Activated CD8-positive, alpha-beta memory T cell treated with anti-CD3 and anti-CD28 coated beads for 48 hours (primary cell): ENCODE measurements at regions not wholly inside any gene's neighbourhood (a gene's known extent, or its start where the extent isn't known, plus 50 kb on each side); places are given as distances from the start of the nearest gene placed in this dataset.

Experiments
- DNase-seq, 3 experiments: peaks; one replicate each; pipeline ENCODE4 v3.0.0-alpha.2; 2020; ENCODE audit warnings: low read depth in 2 of 3, low spot score in 2 of 3

DNA sequence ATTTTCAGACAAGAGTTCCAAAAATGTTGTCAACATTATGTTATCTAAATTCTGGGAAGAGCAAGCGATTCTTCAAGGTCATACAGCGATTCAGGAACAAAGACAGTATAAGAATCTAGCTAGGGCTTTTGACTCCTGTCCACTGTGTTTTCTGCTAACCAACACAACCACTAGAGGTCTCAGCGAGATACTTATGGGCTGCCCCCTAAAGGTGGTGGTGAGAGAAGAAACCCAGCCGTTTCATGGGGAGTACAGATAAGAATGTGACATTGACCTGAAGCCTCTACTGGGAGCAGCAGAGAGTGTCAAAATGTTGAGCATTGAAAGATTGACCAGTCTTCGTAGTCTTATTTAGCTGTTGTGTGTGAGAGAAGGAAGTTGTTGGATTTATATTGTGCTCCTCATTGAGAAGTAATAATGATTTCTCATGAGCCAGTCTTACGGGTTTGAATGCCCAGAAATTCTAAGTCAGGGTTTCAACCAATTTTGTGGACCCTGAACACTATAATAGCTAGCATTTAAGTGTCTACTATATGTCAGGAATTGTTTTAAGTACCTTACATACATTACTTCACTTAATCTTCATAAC is 168.3 kb downstream of the SPRY1 start:
- DNase-seq, result peak in 2 of 3 experiments; percentile 0 to 4

GRCh38 chr4:123568936-123569335 is 172.3 kb downstream of the SPRY1 start:
- no peak for DNase-seq

DNA sequence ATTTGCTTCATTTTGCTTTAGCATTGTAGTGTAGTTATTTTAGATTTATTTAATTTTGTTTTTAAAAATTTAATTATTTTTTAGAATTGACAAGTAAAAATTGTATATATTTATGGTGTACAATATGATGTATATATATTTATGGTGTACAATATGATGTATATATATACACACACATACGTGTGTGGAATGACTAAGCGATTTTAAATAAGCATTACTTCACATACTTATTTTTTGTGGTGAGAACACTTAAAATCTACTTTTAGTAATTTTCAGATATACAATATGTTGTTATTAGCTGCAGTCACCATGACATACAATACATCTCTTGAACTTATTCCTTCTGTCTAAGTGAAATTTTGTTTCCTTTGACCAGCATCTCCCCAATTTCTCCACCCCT is 172.9 kb downstream of the SPRY1 start:
- no peak for DNase-seq

GRCh38 chr4:123573866-123574508 is 177.4 kb downstream of the SPRY1 start:
- DNase-seq, result no peak

DNA sequence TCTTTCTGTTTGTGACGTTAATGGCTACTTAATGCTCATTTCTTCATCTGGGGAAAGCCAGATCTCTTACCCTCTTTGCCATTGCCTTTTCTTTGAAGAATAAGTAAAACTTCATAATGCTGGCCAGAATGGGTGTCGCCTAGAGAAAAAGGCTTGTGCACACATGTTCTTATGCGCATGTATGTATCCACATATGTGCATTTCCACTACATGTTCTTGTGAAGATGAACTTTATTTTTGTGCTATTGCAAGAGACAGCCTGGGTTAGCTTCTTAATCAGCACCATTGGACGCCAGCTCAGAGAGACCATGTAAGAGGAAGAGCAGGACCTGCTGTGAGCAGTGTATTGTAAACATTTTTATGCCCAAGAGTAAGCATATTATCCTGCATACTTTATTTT is 178.7 kb downstream of the SPRY1 start:
- DNase-seq, result no peak

DNA sequence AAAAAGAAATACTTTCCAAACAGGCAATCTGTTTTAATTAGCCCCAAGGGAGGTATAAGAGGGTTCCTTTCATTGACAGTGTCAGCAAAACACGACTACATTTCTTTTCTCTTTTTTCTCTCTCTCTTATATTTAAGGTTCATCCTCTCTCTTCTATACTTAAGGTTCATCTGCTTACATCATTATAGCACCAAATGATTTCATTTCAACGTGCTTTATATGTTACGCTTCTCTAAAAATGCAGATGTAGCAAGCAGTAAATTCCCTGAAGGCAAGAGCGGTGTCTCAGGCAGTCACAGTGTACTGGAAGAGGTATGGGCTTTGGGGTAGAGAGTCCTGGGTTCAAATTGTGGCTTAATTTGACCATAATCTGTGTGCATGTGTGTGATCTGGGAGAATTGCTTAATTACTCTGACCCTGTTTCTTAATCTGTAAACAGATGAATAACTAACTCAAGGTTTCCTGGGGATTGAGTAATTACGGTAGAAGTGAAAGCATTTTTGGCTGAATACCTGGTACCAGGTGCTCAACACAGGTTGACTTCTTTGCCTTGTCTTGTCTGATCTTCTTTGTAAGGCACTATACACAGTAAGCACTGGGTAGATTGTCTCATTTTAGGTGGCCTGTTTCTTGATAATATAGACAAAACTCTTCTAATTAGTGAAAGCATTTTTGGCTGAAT is 180.8 kb downstream of the SPRY1 start:
- no peak for DNase-seq

- DNase-seq, result no peak
These were observed 181.9 kb downstream of the SPRY1 start for GRCh38 chr4:123578276-123579029.

DNA sequence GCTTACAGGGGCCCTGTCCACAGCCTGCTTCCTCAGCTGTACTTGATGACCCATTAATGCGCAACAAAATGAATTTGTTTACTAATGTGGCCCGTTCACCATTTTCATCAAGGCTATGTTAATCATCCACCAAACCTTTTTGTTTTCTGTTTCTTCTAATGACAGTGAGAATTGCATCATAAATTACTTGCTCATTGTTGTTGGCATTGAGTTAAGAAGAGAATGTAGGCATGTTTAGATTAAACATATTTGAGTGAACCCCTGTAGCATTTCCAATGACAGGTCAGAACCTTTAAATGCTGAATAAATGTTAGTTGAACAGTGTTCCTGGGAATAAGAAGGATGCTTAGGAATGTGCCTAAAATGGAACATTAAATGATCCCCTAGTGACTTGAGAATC is 183.4 kb downstream of the SPRY1 start:
- DNase-seq, result no peak

DNA sequence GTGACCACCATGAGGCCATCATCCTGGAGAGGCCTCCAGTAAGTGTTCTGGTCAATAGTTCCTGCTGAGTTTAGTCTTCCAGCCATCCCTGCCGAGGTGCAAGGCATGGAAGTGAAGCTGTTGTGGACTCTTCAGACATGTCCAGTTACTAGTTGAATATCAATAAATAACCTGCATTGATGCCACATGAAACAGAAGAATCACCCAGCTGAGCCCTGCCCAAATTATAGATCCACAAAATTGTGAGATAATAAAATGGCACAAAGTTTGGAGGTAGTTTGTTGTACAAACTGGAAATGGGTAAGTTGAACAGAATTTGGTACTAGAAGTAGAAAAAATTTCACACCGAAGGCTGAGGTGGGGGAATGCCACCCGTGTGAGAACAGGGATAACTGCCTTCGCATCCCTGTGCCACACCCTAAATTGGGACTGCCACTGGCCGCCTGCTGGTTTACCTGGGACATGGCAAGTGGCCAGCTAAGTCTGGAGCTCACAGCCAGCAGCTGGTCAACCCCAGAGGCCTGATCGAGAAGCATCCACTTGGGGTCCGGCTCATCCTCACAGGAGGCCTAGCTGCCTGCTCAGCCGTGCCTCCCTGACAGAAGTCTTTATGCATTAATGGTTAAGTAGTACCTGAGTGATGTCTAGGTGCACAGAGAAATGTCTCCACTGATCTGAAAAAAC is 184.5 kb downstream of the SPRY1 start:
- DNase-seq, result no peak

DNA sequence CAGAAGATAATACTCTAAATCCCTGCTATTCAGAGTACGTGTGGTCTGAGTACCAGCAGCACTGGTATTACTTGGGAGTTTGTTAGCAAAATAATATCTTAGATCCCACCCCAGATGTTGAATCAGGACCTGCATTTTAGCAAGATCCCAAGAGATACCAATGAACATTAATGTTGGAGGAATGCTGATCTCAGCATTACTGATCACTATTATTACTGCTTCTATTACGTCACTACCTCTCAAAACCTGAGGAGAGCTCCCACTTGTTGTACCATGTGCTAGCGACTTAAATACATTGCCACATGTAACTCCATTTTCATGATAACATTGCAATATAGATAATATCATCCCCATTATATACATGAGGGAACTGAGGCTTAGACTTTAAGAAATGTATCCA is 185.2 kb downstream of the SPRY1 start:
- DNase-seq, result no peak

DNA sequence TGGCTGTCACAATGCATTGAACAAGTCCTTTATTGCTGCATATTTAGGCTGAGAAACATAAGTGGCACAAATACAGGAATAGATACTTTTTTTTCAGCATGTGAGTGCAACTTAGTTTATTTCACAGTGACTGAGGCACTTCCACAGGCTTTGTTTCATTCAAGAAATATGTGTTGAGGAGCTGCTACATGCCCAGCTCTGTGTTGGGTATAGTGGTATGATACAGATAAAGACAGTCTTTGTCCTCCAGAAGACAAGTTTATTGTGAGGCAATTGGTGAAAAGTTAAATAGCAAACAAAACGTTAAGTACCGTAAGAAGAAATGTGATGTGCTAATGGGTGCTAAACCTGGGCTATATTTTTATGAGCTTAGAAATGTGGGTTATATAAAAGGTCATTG is 186.4 kb downstream of the SPRY1 start:
- no peak for DNase-seq

DNA sequence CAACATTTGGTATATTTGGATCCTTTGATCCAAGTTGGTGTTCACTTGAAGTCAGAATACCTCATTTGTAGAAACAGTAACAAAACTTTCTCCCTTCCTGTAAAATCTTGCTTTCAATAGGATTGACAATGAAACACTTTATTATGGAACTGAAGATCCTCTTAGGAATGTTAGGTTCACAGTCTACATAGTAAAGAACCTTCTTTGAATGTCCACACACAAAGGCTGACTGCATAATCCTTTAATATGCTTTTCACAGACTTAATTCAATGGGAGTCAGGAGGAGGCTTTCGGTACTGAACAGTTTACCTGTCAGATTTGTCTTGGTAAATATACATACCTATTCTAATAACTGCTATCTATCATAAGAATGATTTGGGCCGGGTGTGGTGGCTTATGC is 188.5 kb downstream of the SPRY1 start:
- no peak for DNase-seq

- DNase-seq, result no peak
These were observed 191.4 kb downstream of the SPRY1 start for GRCh38 chr4:123587983-123588494.

DNA sequence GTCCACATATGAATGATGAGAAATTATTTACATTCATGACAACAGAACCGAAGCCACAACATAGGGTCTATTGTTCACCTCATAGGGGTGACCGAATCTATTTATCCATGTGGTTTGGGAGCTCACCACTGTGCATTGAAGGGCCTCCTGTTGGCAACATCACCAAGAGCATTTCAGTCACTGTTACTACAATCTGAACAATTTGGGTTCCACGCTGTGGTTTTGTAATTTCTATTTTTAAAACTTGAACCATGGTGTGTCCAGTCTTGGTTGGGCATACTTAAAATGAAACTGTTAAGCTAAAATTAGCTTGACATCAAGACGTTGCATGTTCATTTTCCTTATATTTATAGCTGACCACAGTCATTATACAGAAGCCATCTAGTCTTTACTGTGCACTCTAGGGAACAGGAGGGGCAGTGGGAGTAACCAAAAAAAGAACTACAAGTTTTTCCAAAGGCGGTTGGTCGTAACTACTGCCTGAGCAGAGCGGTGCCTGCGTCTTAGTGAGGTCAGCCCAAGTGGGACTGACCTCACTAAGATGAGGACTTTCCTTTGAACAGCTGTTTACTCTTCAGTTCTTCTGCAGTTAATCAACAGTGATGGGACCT is 192.1 kb downstream of the SPRY1 start:
- no peak for DNase-seq

DNA sequence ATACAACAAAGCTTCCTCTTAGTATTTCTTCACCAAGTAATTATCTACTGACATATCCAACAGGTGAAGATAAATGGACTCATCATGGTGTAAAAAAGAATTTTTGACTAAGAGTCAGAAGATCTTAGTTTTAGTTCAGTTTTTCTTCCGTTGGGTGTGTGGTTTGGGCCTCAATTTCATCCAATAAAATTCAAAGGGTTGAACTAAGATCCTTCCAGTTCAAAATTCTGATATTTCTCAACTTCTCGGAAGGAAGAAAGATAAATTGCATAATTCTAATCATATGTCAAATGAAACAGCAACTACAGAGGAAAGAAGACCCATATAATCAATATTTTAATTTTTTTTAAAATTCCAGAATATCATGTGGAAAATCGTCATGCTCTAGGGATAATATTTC is 192.7 kb downstream of the SPRY1 start:
- DNase-seq, result no peak

DNA sequence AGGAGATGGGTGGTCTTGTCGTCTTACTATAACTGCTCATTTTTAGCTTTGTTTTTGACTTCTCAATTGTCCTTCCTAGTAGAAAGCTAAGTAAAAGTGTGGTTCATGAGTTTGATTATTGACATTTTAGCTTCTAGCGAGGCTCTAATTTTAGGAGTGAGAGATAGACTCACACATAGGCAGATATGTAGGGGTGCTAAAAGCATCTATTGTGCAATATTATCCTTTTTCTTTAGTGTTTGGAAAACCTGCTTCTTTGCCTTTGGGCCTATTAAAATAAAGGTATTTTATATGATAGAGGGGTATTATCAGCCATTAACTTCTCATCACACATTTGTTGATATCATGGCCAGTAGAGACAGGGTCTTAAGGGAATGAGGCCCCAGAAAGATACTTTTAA is 195.3 kb downstream of the SPRY1 start:
- no peak for DNase-seq

DNA sequence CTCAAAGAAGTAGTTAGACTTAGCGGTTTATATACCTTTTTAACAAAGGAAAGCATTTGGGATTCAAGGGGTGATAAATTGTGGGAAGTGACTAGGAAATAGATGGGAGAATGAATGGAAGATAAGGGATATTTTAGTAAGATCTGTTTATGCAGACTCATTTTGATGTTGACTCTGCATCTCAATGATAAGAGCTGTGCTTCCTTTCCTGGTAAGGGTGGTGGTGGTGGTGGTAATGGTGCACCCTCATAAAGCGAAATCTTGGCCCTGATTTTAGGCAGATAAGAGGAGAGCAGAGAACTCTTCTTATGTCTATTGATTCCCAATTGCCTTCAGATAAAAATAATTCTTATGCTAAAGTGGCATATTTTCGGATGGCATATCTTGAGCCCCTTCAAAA is 197.1 kb downstream of the SPRY1 start:
- no peak for DNase-seq

DNA sequence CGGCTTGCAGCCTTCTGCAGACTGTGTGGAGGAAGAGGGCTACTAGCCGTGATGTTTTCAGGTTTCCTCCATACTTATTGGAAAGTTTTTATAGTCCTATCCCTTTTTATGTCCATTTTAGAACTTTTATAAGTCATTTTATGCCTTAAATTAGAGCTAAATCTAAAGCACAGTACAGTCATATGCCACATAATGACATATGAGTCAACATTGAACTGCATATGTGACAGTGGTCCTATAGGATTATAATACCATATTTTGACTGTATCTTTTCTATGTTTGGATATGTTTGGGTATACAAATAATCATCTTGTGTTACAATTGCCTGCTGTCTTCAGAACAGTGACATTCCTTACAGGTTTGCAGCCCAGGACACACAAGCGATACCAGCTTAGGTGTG is 200.2 kb downstream of the SPRY1 start:
- no peak for DNase-seq

GRCh38 chr4:123597586-123597985 is 201.0 kb downstream of the SPRY1 start:
- DNase-seq, result no peak

DNA sequence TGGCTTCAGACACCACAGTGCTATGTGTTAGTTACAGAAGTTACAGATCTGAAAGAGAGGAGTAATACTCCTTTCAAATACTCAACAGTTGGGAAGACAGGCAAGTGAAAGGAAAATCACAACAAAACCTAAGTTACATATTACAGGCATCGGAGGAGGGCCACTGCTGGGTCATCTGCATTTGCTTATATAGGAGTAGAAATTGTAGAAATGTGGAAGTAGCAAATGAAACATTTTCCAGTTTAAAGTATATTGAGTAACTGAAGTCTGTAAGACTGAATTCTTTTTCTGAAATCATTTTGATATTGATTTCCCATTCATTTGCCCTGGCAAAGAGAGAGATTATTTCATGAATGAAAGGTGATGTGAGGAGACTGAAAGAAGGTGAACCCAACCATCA is 201.7 kb downstream of the SPRY1 start:
- no peak for DNase-seq
